ENCODE measurements at regions not wholly inside any gene's neighbourhood (a gene's known extent, or its start where the extent isn't known, plus 50 kb on each side); places are given as distances from the start of the nearest gene placed in this dataset.

- intact Hi-C loops (cut with DNase I) = no loop called here
- DNase-seq (ENCODE audit: low spot score) (no peak), ATAC-seq (no peak)
These were observed 95.8 kb upstream of the DSEL start for GRCh38 chr18:67612281-67612680.

- ATAC-seq (peak; percentile 60), DNase-seq (ENCODE audit: low spot score) (no peak)
- intact Hi-C loops (cut with DNase I) = no loop called here
These were observed 92.2 kb upstream of the DSEL start for GRCh38 chr18:67608615-67609273.

GRCh38 chr18:67608191-67608590 is 91.7 kb upstream of the DSEL start:
- DNase-seq (ENCODE audit: low spot score) (no peak), ATAC-seq (no peak)
- intact Hi-C loops (cut with DNase I) = no loop called here

- intact Hi-C loops (cut with DNase I) = no loop called here
- ATAC-seq (no peak), DNase-seq (ENCODE audit: low spot score) (no peak)
These were observed 84.0 kb upstream of the DSEL start for GRCh38 chr18:67600181-67601180.

GRCh38 chr18:67599277-67599676 is 82.8 kb upstream of the DSEL start:
- DNase-seq (ENCODE audit: low spot score) (no peak), ATAC-seq (no peak)
- intact Hi-C loops (cut with DNase I) = no loop called here

- intact Hi-C loops (cut with DNase I) = no loop called here
- DNase-seq (ENCODE audit: low spot score) = no peak
- no peak for ATAC-seq
These were observed 81.2 kb upstream of the DSEL start for GRCh38 chr18:67597759-67598158.

GRCh38 chr18:67596003-67596402 is 79.5 kb upstream of the DSEL start:
- ATAC-seq = no peak
- no peak for DNase-seq (ENCODE audit: low spot score)

GRCh38 chr18:67590571-67591141 is 74.1 kb upstream of the DSEL start:
- intact Hi-C loops (cut with DNase I) = no loop called here
- DNase-seq (ENCODE audit: low spot score) (no peak), ATAC-seq (no peak)

More at GRCh38 chr18:67596003-67596402, 79.5 kb upstream of the DSEL start:
- intact Hi-C loops (cut with DNase I) = no loop called here

- DNase-seq (ENCODE audit: low spot score) (no peak), ATAC-seq (no peak)
- intact Hi-C loops (cut with DNase I) = no loop called here
These were observed 72.8 kb upstream of the DSEL start for GRCh38 chr18:67589325-67589724.

- ATAC-seq = no peak
- intact Hi-C loops (cut with DNase I) = no loop called here
- DNase-seq (ENCODE audit: low spot score) = no peak
These were observed 69.6 kb upstream of the DSEL start for GRCh38 chr18:67586101-67586500.

- ATAC-seq (no peak), DNase-seq (ENCODE audit: low spot score) (no peak)
- intact Hi-C loops (cut with DNase I) = no loop called here
These were observed 67.1 kb upstream of the DSEL start for GRCh38 chr18:67583621-67584020.

- ATAC-seq (no peak), DNase-seq (ENCODE audit: low spot score) (no peak)
- intact Hi-C loops (cut with DNase I) = no loop called here
These were observed 66.0 kb upstream of the DSEL start for GRCh38 chr18:67582488-67582887.

GRCh38 chr18:67581178-67581577 is 64.7 kb upstream of the DSEL start:
- intact Hi-C loops (cut with DNase I) = no loop called here
- ATAC-seq = no peak
- DNase-seq (ENCODE audit: low spot score) = no peak

- intact Hi-C loops (cut with DNase I) = no loop called here
- no peak for DNase-seq (ENCODE audit: low spot score)
- ATAC-seq = no peak
These were observed 60.9 kb upstream of the DSEL start for GRCh38 chr18:67577386-67577785.

GRCh38 chr18:67574749-67575148 is 58.2 kb upstream of the DSEL start:
- intact Hi-C loops (cut with DNase I) = no loop called here
- ATAC-seq (no peak), DNase-seq (ENCODE audit: low spot score) (no peak)

GRCh38 chr18:67568166-67568565 is 51.6 kb upstream of the DSEL start:
- ATAC-seq = no peak
- intact Hi-C loops (cut with DNase I) = no loop called here
- no peak for DNase-seq (ENCODE audit: low spot score)
